ENCODE measurements at regions not wholly inside any gene's neighbourhood (a gene's known extent, or its start where the extent isn't known, plus 50 kb on each side); places are given as distances from the start of the nearest gene placed in this dataset.
A peak's percentile ranks its signal among the peaks of the same experiment; 100 is the strongest.

DNA sequence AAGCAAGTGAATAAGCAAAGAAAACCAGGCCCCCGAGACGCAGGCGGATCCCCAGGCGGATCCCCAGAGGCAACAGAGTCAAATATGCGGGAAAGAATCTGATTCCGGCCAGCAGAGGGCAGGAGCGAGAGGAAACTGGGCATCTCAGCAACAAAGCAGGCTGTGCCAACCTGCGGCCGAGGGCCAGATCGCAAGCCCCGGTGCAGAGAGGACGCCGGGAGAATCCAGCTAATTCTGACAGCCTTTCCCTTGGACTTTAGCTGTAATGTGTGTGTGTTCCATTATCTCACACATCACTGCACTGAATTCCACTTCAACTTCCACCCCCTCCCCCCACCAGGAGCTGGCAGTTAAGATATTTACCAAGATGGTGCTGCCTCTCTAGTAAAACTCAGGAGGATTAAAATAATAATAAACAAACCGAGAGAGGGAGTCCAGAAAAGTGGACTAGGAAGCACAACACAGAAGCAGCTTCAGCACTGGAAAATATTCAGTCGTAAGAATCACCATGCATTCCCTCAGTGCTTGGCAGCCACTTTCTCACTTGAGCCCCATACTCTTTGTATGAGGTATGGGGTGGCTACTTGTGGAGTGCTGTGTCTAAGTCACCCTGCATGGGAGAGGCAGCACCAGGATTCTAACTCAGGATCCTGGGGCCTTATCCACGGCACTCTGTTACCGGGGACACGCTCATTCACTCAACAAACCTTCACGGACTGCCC, 66.2 kb upstream of the SNX9 start:
- Histone ChIP-seq H3K4me3 (ENCODE audit: low read depth, low read length) (no peak overlapping the region), H3K14ac (ENCODE audit: low read length) (peak overlapping the region; percentile 1), H3K79me2 (ENCODE audit: control insufficient read depth, insufficient read depth, low read length, poor library complexity) (no peaks in the 10 kb centered on the region), H2BK120ac (ENCODE audit: insufficient read depth, low read length, poor library complexity) (peak overlapping the region; percentile 47), H3K79me1 (ENCODE audit: low read length) (peaks cover 8% of the 10 kb centered on the region), H3K4me2 (ENCODE audit: low read length) (peak overlapping the region; percentile 24), H2BK5ac (ENCODE audit: low read depth, low read length, poor library complexity) (no peak overlapping the region), H3K4ac (ENCODE audit: low read depth, low read length) (no peak overlapping the region), H4K12ac (ENCODE audit: low read depth, low read length) (no peak overlapping the region), H3K27me3 (ENCODE audit: insufficient read depth, low read length) (no peaks in the 10 kb centered on the region), H2BK12ac (ENCODE audit: low read length) (peak overlapping the region; percentile 39), H3K9ac (ENCODE audit: low read length) (no peak overlapping the region), H3K36me3 (ENCODE audit: control insufficient read depth in 1 of 2, insufficient read depth in 2 of 2, low read length in 2 of 2) (no peaks in the 10 kb centered on the region), H4K91ac (ENCODE audit: low read depth, low read length) (no peak overlapping the region), H3K27ac (ENCODE audit: low read depth, low read length) (no peak overlapping the region), H3K23ac (ENCODE audit: low read length) (no peak overlapping the region), H2AFZ (ENCODE audit: insufficient read depth, low read length, poor library complexity) (no peak overlapping the region), H3K4me1 (ENCODE audit: control insufficient read depth in 1 of 2, insufficient read depth in 2 of 2, low read length in 2 of 2) (peaks cover 4 to 18% of the 10 kb centered on the region in 2 experiments), H3K9me3 (ENCODE audit: insufficient read depth, low read depth, low read length) (peaks cover 5% of the 10 kb centered on the region), H2AK5ac (ENCODE audit: low read length) (no peak overlapping the region), H3K18ac (ENCODE audit: low read length) (no peak overlapping the region), H4K8ac (ENCODE audit: low read depth, low read length) (peak overlapping the region; percentile 3)
- no CpG with 5 or more reads among the region's 19 CpGs for WGBS (ENCODE audit: extremely low coverage, insufficient coverage, insufficient read length)
- DNase-seq, result peak; percentile 77 to 92

DNA sequence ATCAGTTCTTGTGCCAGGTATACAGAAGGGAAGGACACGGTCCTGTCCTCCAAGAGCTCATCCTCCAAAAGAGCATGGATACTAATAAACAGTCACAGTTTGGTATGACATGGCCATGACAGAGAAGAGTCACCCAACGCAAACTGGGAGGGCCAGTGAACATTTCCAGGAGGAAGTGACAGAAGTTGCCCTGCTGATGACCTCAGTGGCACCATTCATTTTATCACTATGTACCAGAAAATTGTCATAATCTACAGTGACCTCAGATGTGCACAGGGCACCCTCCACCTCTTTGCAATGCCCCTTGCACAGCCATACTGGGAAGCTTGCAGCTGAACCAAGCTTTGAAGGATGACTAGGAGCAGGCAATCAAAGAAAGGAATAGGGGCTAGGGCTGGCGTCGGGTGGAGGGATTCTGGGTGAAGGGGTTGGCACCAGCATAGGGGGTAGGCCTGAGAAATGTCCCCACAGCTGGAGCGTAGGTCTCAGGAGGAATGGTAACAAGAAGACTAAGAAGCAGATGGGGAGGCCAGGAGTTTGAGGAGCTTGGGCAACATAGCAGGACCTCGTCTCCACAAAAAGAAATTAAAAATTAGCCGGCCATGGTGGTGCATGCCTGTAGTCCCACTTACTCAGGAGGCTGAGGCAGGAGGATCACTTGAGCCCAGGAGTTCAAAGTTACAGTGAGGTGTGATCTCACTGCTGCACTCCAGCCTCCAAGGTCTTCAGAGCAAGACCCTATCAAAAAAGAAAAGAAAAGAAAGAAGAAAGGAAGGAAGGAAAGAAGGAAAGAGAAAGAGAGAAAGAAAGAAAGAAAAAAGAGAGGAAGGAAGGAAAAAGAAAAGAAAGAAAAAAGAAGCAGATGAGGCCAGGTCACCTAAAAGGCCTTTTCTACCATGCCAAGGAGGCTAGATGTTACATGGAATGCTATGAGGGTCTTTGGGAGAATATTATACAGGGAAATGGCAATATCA, 65.3 kb upstream of the SNX9 start:
- Histone ChIP-seq H3K4me1 (ENCODE audit: control insufficient read depth in 1 of 2, insufficient read depth in 2 of 2, low read length in 2 of 2) (peaks cover 5 to 20% of the 10 kb centered on the region in 2 experiments), H3K14ac (ENCODE audit: low read length) (peak overlapping the region; percentile 1), H2BK120ac (ENCODE audit: insufficient read depth, low read length, poor library complexity) (peak overlapping the region; percentile 47), H3K23ac (ENCODE audit: low read length) (no peak overlapping the region), H4K8ac (ENCODE audit: low read depth, low read length) (no peak overlapping the region), H3K4me3 (ENCODE audit: low read depth, low read length) (no peak overlapping the region), H4K12ac (ENCODE audit: low read depth, low read length) (no peak overlapping the region), H3K9me3 (ENCODE audit: insufficient read depth, low read depth, low read length) (peaks cover 5% of the 10 kb centered on the region), H2BK5ac (ENCODE audit: low read depth, low read length, poor library complexity) (no peak overlapping the region), H3K9ac (ENCODE audit: low read length) (no peak overlapping the region), H3K79me1 (ENCODE audit: low read length) (peaks cover 10% of the 10 kb centered on the region), H4K91ac (ENCODE audit: low read depth, low read length) (no peak overlapping the region), H3K36me3 (ENCODE audit: control insufficient read depth in 1 of 2, insufficient read depth in 2 of 2, low read length in 2 of 2) (no peaks in the 10 kb centered on the region), H2BK12ac (ENCODE audit: low read length) (no peak overlapping the region), H3K4ac (ENCODE audit: low read depth, low read length) (no peak overlapping the region), H3K27ac (ENCODE audit: low read depth, low read length) (no peak overlapping the region), H3K27me3 (ENCODE audit: insufficient read depth, low read length) (no peaks in the 10 kb centered on the region), H2AFZ (ENCODE audit: insufficient read depth, low read length, poor library complexity) (no peak overlapping the region), H3K4me2 (ENCODE audit: low read length) (no peak overlapping the region), H3K18ac (ENCODE audit: low read length) (no peak overlapping the region), H2AK5ac (ENCODE audit: low read length) (no peak overlapping the region), H3K79me2 (ENCODE audit: control insufficient read depth, insufficient read depth, low read length, poor library complexity) (no peaks in the 10 kb centered on the region)
- no peak for DNase-seq
- no CpG with 5 or more reads among the region's 7 CpGs for WGBS (ENCODE audit: extremely low coverage, insufficient coverage, insufficient read length)

GRCh38 chr6:157758516-157759023, 64.5 kb upstream of the SNX9 start:
- Histone ChIP-seq H2BK12ac (ENCODE audit: low read length) (peak overlapping the region; percentile 68), H3K4ac (ENCODE audit: low read depth, low read length) (no peak overlapping the region), H3K36me3 (ENCODE audit: control insufficient read depth in 1 of 2, insufficient read depth in 2 of 2, low read length in 2 of 2) (no peaks in the 10 kb centered on the region), H4K12ac (ENCODE audit: low read depth, low read length) (no peak overlapping the region), H3K14ac (ENCODE audit: low read length) (peak overlapping the region; percentile 39), H3K4me3 (ENCODE audit: low read depth, low read length) (no peak overlapping the region), H3K79me1 (ENCODE audit: low read length) (peaks cover 15% of the 10 kb centered on the region), H2AFZ (ENCODE audit: insufficient read depth, low read length, poor library complexity) (no peak overlapping the region), H3K9me3 (ENCODE audit: insufficient read depth, low read depth, low read length) (peaks cover 4% of the 10 kb centered on the region), H3K27me3 (ENCODE audit: insufficient read depth, low read length) (no peaks in the 10 kb centered on the region), H2AK5ac (ENCODE audit: low read length) (peak overlapping the region; percentile 58), H3K9ac (ENCODE audit: low read length) (no peak overlapping the region), H3K27ac (ENCODE audit: low read depth, low read length) (no peak overlapping the region), H2BK5ac (ENCODE audit: low read depth, low read length, poor library complexity) (no peak overlapping the region), H2BK120ac (ENCODE audit: insufficient read depth, low read length, poor library complexity) (no peak overlapping the region), H4K91ac (ENCODE audit: low read depth, low read length) (peak overlapping the region; percentile 11), H3K4me2 (ENCODE audit: low read length) (no peak overlapping the region), H3K79me2 (ENCODE audit: control insufficient read depth, insufficient read depth, low read length, poor library complexity) (peaks cover 1% of the 10 kb centered on the region), H4K8ac (ENCODE audit: low read depth, low read length) (no peak overlapping the region), H3K4me1 (ENCODE audit: control insufficient read depth in 1 of 2, insufficient read depth in 2 of 2, low read length in 2 of 2) (peaks cover 13 to 28% of the 10 kb centered on the region in 2 experiments), H3K18ac (ENCODE audit: low read length) (peak overlapping the region; percentile 16), H3K23ac (ENCODE audit: low read length) (no peak overlapping the region)
- WGBS (ENCODE audit: extremely low coverage, insufficient coverage, insufficient read length), result no CpG with 5 or more reads among the region's 7 CpGs
- no peak for DNase-seq

DNA sequence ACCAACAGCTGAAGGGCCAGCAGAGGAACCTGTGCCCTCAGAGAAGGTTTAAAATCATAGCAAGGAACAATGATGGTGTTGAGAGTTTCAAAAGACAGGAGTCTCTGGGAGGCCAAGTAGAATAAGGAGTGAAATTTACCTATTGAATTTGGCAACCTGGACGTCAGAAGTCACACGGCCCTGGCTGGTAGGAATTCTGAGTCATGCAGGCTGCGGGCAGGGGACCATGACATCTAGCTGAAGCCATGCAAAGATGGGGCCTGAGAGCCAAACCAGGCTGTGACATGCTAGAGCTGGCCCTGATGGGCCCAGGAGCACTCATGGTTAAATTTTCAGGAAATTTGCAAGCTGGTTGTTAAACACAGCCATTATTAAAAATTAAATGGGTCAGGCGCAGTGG, 64.0 kb upstream of the SNX9 start:
- Histone ChIP-seq H3K4me3 (ENCODE audit: low read depth, low read length) (no peak overlapping the region), H2BK5ac (ENCODE audit: low read depth, low read length, poor library complexity) (no peak overlapping the region)

More for the DNA sequence above, 64.0 kb upstream of the SNX9 start:
- Histone ChIP-seq H2BK120ac (ENCODE audit: insufficient read depth, low read length, poor library complexity) (no peak overlapping the region), H3K27me3 (ENCODE audit: insufficient read depth, low read length) (no peaks in the 10 kb centered on the region), H3K4me2 (ENCODE audit: low read length) (no peak overlapping the region), H3K27ac (ENCODE audit: low read depth, low read length) (no peak overlapping the region), H3K4ac (ENCODE audit: low read depth, low read length) (no peak overlapping the region), H3K36me3 (ENCODE audit: control insufficient read depth in 1 of 2, insufficient read depth in 2 of 2, low read length in 2 of 2) (no peaks in the 10 kb centered on the region), H3K14ac (ENCODE audit: low read length) (no peak overlapping the region), H3K9ac (ENCODE audit: low read length) (no peak overlapping the region), H3K79me2 (ENCODE audit: control insufficient read depth, insufficient read depth, low read length, poor library complexity) (peaks cover 1% of the 10 kb centered on the region), H4K91ac (ENCODE audit: low read depth, low read length) (no peak overlapping the region), H3K9me3 (ENCODE audit: insufficient read depth, low read depth, low read length) (peaks cover 3% of the 10 kb centered on the region), H4K8ac (ENCODE audit: low read depth, low read length) (no peak overlapping the region), H2AFZ (ENCODE audit: insufficient read depth, low read length, poor library complexity) (no peak overlapping the region), H2AK5ac (ENCODE audit: low read length) (no peak overlapping the region), H3K23ac (ENCODE audit: low read length) (no peak overlapping the region), H3K4me1 (ENCODE audit: control insufficient read depth in 1 of 2, insufficient read depth in 2 of 2, low read length in 2 of 2) (peaks cover 16 to 31% of the 10 kb centered on the region in 2 experiments), H2BK12ac (ENCODE audit: low read length) (no peak overlapping the region), H3K18ac (ENCODE audit: low read length) (no peak overlapping the region), H4K12ac (ENCODE audit: low read depth, low read length) (no peak overlapping the region), H3K79me1 (ENCODE audit: low read length) (peaks cover 13% of the 10 kb centered on the region)
- peak; percentile 84 to 90 for DNase-seq
- WGBS (ENCODE audit: extremely low coverage, insufficient coverage, insufficient read length), result no CpG with 5 or more reads among the region's 4 CpGs

Data from trophoblast cell (in vitro differentiated cells and primary cell).